LNCaP clone FGC (cell line): ENCODE measurements at regions not wholly inside any gene's neighbourhood (a gene's known extent, or its start where the extent isn't known, plus 50 kb on each side); places are given as distances from the start of the nearest gene placed in this dataset.
"Not testable (repeated sequence)": the region's sequence is repeated elsewhere in the genome, so short reads cannot be mapped to it uniquely, and the experiment has no call there.

ENCODE experiments used
- DNase-seq: peaks from one replicate; pipeline ENCODE4 v3.0.0-alpha.2; 2011; ENCODE audit warnings: low read depth
- H3K4me3 ChIP-seq: 2 replicates; pipeline ENCODE4 v1.5.1; 2011; ENCODE audit warnings: mild to moderate bottlenecking, low read depth, low read length, control low read depth
- CTCF ChIP-seq: IDR thresholded peaks from 2 replicates; pipeline ENCODE4 v1.5.1; 2012; ENCODE audit warnings: mild to moderate bottlenecking; ENCODE audit not compliant: control insufficient read depth, insufficient read depth; ENCODE audit errors: extremely low read depth

- TF ChIP-seq CTCF = no peak
- no peak for DNase-seq
- H3K4me3 ChIP-seq = no peak overlapping the region
Measured at GRCh38 chr11:87523276-87523675, 485.5 kb downstream of the TMEM135 start.

- TF ChIP-seq CTCF = no peak
- no peak for DNase-seq
- no peak overlapping the region for H3K4me3 ChIP-seq
Measured at GRCh38 chr11:87518266-87518665, 480.5 kb downstream of the TMEM135 start.

- no peak overlapping the region for H3K4me3 ChIP-seq
- DNase-seq = no peak
- TF ChIP-seq CTCF = no peak
Measured at GRCh38 chr11:87517351-87517750, 479.6 kb downstream of the TMEM135 start.

GRCh38 chr11:87507722-87508121 lies 470.0 kb downstream of the TMEM135 start:
- H3K4me3 ChIP-seq, DNase-seq: not testable (repeated sequence)

GRCh38 chr11:87506946-87507345 lies 469.2 kb downstream of the TMEM135 start:
- not testable (repeated sequence) for DNase-seq, H3K4me3 ChIP-seq

GRCh38 chr11:87501388-87501787 lies 463.7 kb downstream of the TMEM135 start:
- no peak for TF ChIP-seq CTCF
- H3K4me3 ChIP-seq = no peak overlapping the region
- no peak for DNase-seq

GRCh38 chr11:87494936-87495335 lies 457.2 kb downstream of the TMEM135 start:
- not testable (repeated sequence) for DNase-seq, H3K4me3 ChIP-seq

- DNase-seq, H3K4me3 ChIP-seq: not testable (repeated sequence)
Measured at GRCh38 chr11:87494026-87494425, 456.3 kb downstream of the TMEM135 start.

GRCh38 chr11:87493516-87493915 lies 455.8 kb downstream of the TMEM135 start:
- H3K4me3 ChIP-seq = no peak overlapping the region
- TF ChIP-seq CTCF = no peak
- no peak for DNase-seq
